ENCODE measurements at regions not wholly inside any gene's neighbourhood (a gene's known extent, or its start where the extent isn't known, plus 50 kb on each side); places are given as distances from the start of the nearest gene placed in this dataset.

DNA sequence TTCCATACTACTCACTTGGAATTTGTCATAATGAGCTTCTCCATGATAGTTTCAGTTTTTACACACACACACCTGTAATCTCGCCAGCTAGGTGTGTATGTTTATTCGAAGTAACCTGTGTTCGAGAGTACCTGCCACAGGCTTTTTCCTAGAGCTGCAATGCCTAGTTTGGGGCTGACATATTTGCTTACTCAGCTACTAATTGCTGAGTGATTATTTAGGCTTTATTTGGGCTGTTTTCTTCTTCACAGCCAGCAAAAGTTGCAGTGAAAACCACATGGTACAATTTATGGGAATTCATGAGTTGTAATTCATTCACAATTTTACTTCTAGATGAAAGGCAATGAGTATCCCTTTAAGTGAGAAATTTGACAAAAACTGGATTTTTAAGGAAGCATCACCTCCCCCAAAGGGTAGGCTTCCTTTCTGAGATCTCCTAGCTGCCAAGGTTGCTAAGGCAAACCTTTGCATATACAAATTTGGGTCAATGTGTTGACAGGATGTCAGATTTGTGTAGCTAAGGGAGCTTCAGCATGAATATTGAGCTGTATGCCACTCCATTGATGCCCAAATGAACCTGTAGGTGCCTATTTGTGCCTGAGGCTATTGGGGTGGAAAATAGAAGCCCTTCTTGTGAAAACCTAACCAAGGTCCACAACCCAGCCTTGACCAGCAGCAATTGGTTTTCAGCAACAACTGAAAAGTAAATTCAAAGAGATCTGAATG is 108.7 kb upstream of the OTX2 start:
- TF ChIP-seq GATA3 (IDR thresholded peaks at IDR 0.05; ENCODE audit: low read depth, low read length) = no peak
- no peak for TF ChIP-seq GATA2 (IDR thresholded peaks at IDR 0.05; ENCODE audit: low read depth, low read length)
